ENCODE measurements at regions not wholly inside any gene's neighbourhood (a gene's known extent, or its start where the extent isn't known, plus 50 kb on each side); places are given as distances from the start of the nearest gene placed in this dataset.

- WGBS, 2 experiments = 92 to 93% methylated on average over 12 of the region's 12 CpGs
- Histone ChIP-seq H3K4me1 (ENCODE audit: control insufficient read depth, insufficient read depth, low read length) (no peaks in the 10 kb centered on the region), H3K27me3 (ENCODE audit: control insufficient read depth, insufficient read depth, low read length, poor library complexity, severe bottlenecking) (no peaks in the 10 kb centered on the region), H3K27ac (ENCODE audit: insufficient read depth, low read depth, low read length, poor library complexity, severe bottlenecking) (no peak overlapping the region), H3K36me3 (ENCODE audit: control insufficient read depth, insufficient read depth, low read length) (no peaks in the 10 kb centered on the region), H3K9me3 (ENCODE audit: control insufficient read depth, low read length) (no peaks in the 10 kb centered on the region), H3K4me3 (ENCODE audit: insufficient read depth, low read depth, low read length) (no peak overlapping the region)
These were observed 247.5 kb upstream of the GMDS start for GRCh38 chr6:2492686-2493523.

DNA sequence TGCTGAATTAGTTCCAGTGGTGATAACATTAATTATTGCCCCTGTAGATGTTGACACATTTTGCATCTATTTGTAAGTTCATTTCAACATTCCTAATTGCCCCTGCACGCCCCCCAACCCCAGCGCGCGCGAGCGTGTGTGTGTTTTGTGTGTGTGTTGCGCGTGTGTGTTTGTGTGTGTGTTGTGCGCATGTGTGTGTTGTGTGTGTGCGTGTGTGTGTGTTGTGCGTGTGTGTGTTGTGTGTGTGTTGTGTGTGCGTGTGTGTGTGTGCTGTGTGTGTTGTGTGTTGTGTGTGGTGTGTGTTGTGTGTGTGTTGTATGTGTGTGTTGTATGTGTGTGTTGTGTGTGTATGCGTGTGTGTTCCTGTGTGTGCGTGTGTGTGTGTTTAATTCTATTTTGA lies 245.7 kb upstream of the GMDS start:
- 95% methylated on average over 14 of the region's 14 CpGs for WGBS, 2 experiments
- Histone ChIP-seq H3K9me3 (ENCODE audit: control insufficient read depth, low read length) (no peaks in the 10 kb centered on the region), H3K4me1 (ENCODE audit: control insufficient read depth, insufficient read depth, low read length) (no peaks in the 10 kb centered on the region), H3K27ac (ENCODE audit: insufficient read depth, low read depth, low read length, poor library complexity, severe bottlenecking) (no peak overlapping the region), H3K27me3 (ENCODE audit: control insufficient read depth, insufficient read depth, low read length, poor library complexity, severe bottlenecking) (no peaks in the 10 kb centered on the region), H3K36me3 (ENCODE audit: control insufficient read depth, insufficient read depth, low read length) (no peaks in the 10 kb centered on the region), H3K4me3 (ENCODE audit: insufficient read depth, low read depth, low read length) (no peak overlapping the region)

DNA sequence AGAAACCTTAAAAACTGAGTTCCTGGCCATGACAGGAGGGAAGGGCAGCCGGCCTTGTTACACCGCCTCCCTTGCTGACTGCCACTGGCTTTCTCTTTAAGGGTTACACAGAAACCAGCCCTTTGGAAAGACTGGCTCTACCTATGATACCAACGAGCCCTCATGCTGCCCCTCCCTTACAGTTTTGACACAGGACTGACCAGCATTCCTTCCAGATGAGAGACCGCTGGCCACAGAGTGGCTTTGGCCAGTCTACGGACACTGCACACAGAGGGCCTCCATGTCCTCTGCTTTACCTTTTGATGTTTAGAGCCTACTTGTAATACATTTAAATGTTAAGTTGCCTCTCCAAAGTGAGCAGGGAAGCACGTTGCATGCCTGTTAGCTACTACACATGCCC lies 243.2 kb upstream of the GMDS start:
- Histone ChIP-seq H3K27ac (ENCODE audit: insufficient read depth, low read depth, low read length, poor library complexity, severe bottlenecking) (no peak overlapping the region), H3K4me3 (ENCODE audit: insufficient read depth, low read depth, low read length) (no peak overlapping the region), H3K9me3 (ENCODE audit: control insufficient read depth, low read length) (no peaks in the 10 kb centered on the region), H3K4me1 (ENCODE audit: control insufficient read depth, insufficient read depth, low read length) (peaks cover 6% of the 10 kb centered on the region), H3K36me3 (ENCODE audit: control insufficient read depth, insufficient read depth, low read length) (no peaks in the 10 kb centered on the region), H3K27me3 (ENCODE audit: control insufficient read depth, insufficient read depth, low read length, poor library complexity, severe bottlenecking) (no peaks in the 10 kb centered on the region)
- WGBS, 2 experiments = 88 to 90% methylated on average over 6 of the region's 6 CpGs

- no peaks in the 10 kb centered on the region for H3K9me3 ChIP-seq (ENCODE audit: control insufficient read depth, low read length)
- H3K27me3 ChIP-seq (ENCODE audit: control insufficient read depth, insufficient read depth, low read length, poor library complexity, severe bottlenecking) = no peaks in the 10 kb centered on the region
- 92 to 93% methylated on average over 7 of the region's 7 CpGs for WGBS, 2 experiments
- H3K4me1 ChIP-seq (ENCODE audit: control insufficient read depth, insufficient read depth, low read length) = peaks cover 6% of the 10 kb centered on the region
- no peaks in the 10 kb centered on the region for H3K36me3 ChIP-seq (ENCODE audit: control insufficient read depth, insufficient read depth, low read length)
- H3K27ac ChIP-seq (ENCODE audit: insufficient read depth, low read depth, low read length, poor library complexity, severe bottlenecking) = no peak overlapping the region
- no peak overlapping the region for H3K4me3 ChIP-seq (ENCODE audit: insufficient read depth, low read depth, low read length)
These were observed 239.7 kb upstream of the GMDS start for GRCh38 chr6:2485116-2485515.

GRCh38 chr6:2482773-2483172 lies 237.4 kb upstream of the GMDS start:
- Histone ChIP-seq H3K4me1 (ENCODE audit: control insufficient read depth, insufficient read depth, low read length) (peaks cover 6% of the 10 kb centered on the region), H3K36me3 (ENCODE audit: control insufficient read depth, insufficient read depth, low read length) (no peaks in the 10 kb centered on the region), H3K4me3 (ENCODE audit: insufficient read depth, low read depth, low read length) (no peak overlapping the region), H3K27me3 (ENCODE audit: control insufficient read depth, insufficient read depth, low read length, poor library complexity, severe bottlenecking) (no peaks in the 10 kb centered on the region), H3K9me3 (ENCODE audit: control insufficient read depth, low read length) (no peaks in the 10 kb centered on the region), H3K27ac (ENCODE audit: insufficient read depth, low read depth, low read length, poor library complexity, severe bottlenecking) (no peak overlapping the region)
- WGBS, 2 experiments = 84 to 87% methylated on average over 2 of the region's 2 CpGs

GRCh38 chr6:2481307-2481706 lies 235.9 kb upstream of the GMDS start:
- Histone ChIP-seq H3K27ac (ENCODE audit: insufficient read depth, low read depth, low read length, poor library complexity, severe bottlenecking) (no peak overlapping the region), H3K27me3 (ENCODE audit: control insufficient read depth, insufficient read depth, low read length, poor library complexity, severe bottlenecking) (no peaks in the 10 kb centered on the region), H3K4me3 (ENCODE audit: insufficient read depth, low read depth, low read length) (no peak overlapping the region), H3K36me3 (ENCODE audit: control insufficient read depth, insufficient read depth, low read length) (no peaks in the 10 kb centered on the region), H3K4me1 (ENCODE audit: control insufficient read depth, insufficient read depth, low read length) (peaks cover 6% of the 10 kb centered on the region), H3K9me3 (ENCODE audit: control insufficient read depth, low read length) (no peaks in the 10 kb centered on the region)
- WGBS, 2 experiments = 89 to 95% methylated on average over 4 of the region's 4 CpGs

DNA sequence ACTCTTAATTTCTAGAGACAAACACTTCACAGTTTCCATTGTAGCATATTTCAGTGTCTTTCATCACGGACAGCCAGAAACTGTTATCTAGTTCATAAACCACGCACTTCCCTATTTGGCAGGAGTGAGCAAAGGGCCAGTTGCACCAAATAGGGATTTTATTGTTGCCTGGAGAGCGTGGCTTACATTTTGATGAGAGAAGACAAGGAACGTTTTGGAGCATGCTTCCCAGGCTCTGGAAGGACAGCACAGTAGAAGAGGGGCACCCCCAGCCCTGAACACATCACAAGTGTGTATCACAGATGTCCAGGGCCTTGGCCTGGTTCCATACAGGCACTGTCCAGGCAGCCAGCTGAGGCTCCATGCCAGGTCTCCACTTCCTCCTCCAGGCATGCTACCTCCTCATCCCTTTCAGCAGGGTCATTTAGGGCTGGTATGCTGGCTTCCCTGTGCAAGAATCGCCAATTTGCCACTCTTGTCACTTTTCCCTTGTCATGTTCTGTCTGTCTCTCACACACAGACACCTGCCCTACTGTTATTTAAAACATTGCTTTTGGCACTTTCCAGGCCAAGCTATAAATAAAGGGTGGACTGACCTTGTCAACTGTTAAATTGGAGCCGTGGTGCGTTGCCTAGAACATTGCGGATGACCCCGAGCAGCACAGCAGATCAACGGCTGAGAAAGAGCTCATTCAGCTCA lies 235.0 kb upstream of the GMDS start:
- Histone ChIP-seq H3K27ac (ENCODE audit: insufficient read depth, low read depth, low read length, poor library complexity, severe bottlenecking) (no peak overlapping the region), H3K9me3 (ENCODE audit: control insufficient read depth, low read length) (no peaks in the 10 kb centered on the region), H3K4me1 (ENCODE audit: control insufficient read depth, insufficient read depth, low read length) (peaks cover 1% of the 10 kb centered on the region), H3K4me3 (ENCODE audit: insufficient read depth, low read depth, low read length) (no peak overlapping the region), H3K27me3 (ENCODE audit: control insufficient read depth, insufficient read depth, low read length, poor library complexity, severe bottlenecking) (no peaks in the 10 kb centered on the region), H3K36me3 (ENCODE audit: control insufficient read depth, insufficient read depth, low read length) (no peaks in the 10 kb centered on the region)
- 94 to 95% methylated on average over 10 of the region's 10 CpGs for WGBS, 2 experiments

DNA sequence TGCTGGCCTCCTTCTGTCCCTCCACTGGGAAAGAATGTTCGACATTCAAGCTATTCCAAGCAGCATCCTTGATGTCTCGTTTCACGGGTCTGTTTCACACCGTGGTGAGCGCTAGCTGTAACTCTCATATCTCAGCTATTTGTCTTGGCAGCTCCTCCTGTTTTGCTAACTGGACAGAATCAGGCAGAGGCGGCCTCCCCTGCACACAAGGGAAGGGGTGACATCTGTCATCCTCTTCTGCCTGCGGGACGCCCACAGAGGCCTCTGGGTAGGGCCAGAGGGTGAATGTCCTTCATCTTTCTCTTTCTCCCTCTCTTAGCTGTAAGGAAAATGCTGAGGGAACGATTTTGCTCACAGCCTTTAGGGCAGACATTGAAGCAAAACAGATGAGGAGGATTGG lies 232.8 kb upstream of the GMDS start:
- no peak overlapping the region for H3K4me3 ChIP-seq (ENCODE audit: insufficient read depth, low read depth, low read length)
- 87 to 89% methylated on average over 8 to 9 of the region's 9 CpGs for WGBS, 2 experiments

DNA sequence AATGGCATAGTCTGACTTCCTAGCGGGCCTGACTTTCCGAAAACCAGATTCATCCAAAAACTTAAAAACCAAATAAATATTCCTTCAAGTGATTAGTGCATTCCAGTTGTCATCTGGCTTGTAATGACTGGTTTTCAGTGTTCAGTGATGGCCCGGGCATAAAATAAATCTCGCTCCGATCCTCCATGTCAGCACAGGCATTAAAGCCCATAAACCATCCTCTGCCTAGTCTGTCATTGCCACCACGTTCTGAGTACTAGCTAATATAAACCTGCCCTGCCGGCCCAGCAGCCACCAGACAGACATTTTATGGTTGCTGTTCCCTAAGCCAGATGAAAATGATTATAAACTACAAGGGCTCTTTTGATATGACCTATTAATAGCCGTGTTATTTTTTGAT lies 232.3 kb upstream of the GMDS start:
- Histone ChIP-seq H3K4me3 (ENCODE audit: insufficient read depth, low read depth, low read length) (no peak overlapping the region), H3K27ac (ENCODE audit: insufficient read depth, low read depth, low read length, poor library complexity, severe bottlenecking) (no peak overlapping the region), H3K9me3 (ENCODE audit: control insufficient read depth, low read length) (no peaks in the 10 kb centered on the region), H3K27me3 (ENCODE audit: control insufficient read depth, insufficient read depth, low read length, poor library complexity, severe bottlenecking) (no peaks in the 10 kb centered on the region), H3K4me1 (ENCODE audit: control insufficient read depth, insufficient read depth, low read length) (no peaks in the 10 kb centered on the region), H3K36me3 (ENCODE audit: control insufficient read depth, insufficient read depth, low read length) (no peaks in the 10 kb centered on the region)
- WGBS, 2 experiments = 92 to 96% methylated on average over 8 of the region's 8 CpGs

More for the DNA sequence above, 232.8 kb upstream of the GMDS start:
- H3K9me3 ChIP-seq (ENCODE audit: control insufficient read depth, low read length) = no peaks in the 10 kb centered on the region
- H3K27me3 ChIP-seq (ENCODE audit: control insufficient read depth, insufficient read depth, low read length, poor library complexity, severe bottlenecking) = no peaks in the 10 kb centered on the region
- H3K27ac ChIP-seq (ENCODE audit: insufficient read depth, low read depth, low read length, poor library complexity, severe bottlenecking) = no peak overlapping the region
- H3K4me1 ChIP-seq (ENCODE audit: control insufficient read depth, insufficient read depth, low read length) = no peaks in the 10 kb centered on the region
- no peaks in the 10 kb centered on the region for H3K36me3 ChIP-seq (ENCODE audit: control insufficient read depth, insufficient read depth, low read length)

DNA sequence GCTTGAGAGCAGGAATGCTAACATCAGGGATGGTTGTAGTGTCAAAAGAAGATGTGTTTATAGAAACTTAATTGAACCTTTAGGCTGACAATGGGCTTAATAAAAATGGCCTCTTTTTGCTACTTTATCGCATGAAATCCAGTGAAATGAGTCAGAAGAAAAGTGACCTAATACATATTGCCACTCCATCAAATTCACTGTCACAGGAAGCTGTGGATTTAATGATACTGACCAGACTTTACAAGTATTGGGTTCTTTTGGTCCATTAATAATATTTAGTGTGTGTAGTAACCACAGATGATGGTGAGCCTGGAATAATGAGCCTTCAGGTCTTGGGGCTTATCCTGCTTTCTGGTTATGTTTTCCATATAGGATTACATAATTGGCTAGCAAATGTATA lies 231.8 kb upstream of the GMDS start:
- Histone ChIP-seq H3K27ac (ENCODE audit: insufficient read depth, low read depth, low read length, poor library complexity, severe bottlenecking) (no peak overlapping the region), H3K4me1 (ENCODE audit: control insufficient read depth, insufficient read depth, low read length) (no peaks in the 10 kb centered on the region), H3K4me3 (ENCODE audit: insufficient read depth, low read depth, low read length) (no peak overlapping the region), H3K9me3 (ENCODE audit: control insufficient read depth, low read length) (no peaks in the 10 kb centered on the region), H3K27me3 (ENCODE audit: control insufficient read depth, insufficient read depth, low read length, poor library complexity, severe bottlenecking) (no peaks in the 10 kb centered on the region), H3K36me3 (ENCODE audit: control insufficient read depth, insufficient read depth, low read length) (no peaks in the 10 kb centered on the region)
- WGBS, 2 experiments = 90 to 94% methylated on average over 1 of the region's 1 CpG
